ENCODE measurements at regions not wholly inside any gene's neighbourhood (a gene's known extent, or its start where the extent isn't known, plus 50 kb on each side); places are given as distances from the start of the nearest gene placed in this dataset.

DNA sequence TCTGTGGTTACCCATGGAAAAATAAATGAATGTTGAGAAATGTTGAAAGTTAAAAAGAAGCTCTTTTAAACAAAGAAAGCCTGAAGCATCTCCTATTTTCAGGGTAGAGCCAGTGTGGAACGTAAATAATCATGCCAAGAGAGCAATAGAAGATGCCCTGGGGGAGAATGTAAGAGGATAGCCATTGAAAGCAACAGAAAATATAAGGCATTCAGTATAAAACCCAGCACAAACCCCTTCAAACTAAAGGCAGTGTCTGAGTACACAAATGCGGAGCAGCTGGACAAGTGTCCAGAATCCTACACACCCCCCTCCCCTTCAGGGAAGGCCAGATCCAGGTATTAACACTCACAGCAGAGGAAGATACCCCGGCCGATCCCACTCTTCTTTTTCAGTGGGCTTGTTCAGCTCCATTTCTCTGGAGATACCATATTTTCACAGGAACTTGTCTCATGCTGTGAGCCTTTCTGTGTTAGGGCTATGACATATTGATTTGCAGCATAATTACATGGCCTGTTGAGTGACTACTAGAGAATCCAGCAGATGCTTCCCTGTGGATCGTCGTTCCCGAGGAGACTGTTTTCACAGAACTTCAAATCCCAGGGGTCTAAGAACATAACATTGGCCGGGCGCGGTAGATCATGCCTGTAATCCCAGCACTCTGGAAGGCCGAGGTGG, 101.2 kb downstream of the PLK2 start:
- H3K4me3 ChIP-seq (ENCODE audit: low read depth, low read length): no peak overlapping the region
- TF ChIP-seq, protein P1, sequence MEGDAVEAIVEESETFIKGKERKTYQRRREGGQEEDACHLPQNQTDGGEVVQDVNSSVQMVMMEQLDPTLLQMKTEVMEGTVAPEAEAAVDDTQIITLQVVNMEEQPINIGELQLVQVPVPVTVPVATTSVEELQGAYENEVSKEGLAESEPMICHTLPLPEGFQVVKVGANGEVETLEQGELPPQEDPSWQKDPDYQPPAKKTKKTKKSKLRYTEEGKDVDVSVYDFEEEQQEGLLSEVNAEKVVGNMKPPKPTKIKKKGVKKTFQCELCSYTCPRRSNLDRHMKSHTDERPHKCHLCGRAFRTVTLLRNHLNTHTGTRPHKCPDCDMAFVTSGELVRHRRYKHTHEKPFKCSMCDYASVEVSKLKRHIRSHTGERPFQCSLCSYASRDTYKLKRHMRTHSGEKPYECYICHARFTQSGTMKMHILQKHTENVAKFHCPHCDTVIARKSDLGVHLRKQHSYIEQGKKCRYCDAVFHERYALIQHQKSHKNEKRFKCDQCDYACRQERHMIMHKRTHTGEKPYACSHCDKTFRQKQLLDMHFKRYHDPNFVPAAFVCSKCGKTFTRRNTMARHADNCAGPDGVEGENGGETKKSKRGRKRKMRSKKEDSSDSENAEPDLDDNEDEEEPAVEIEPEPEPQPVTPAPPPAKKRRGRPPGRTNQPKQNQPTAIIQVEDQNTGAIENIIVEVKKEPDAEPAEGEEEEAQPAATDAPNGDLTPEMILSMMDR (IDR thresholded peaks at IDR 0.05; ENCODE audit: insufficient read depth, low read depth, low read length): no peak
- POLR2A ChIA-PET: no interaction called here
- CTCF ChIA-PET: interaction anchor here (1.0 to 1.2 kb wide), 2 partner anchors 12 to 1089 kb away, joined by 3 read pairs; no protein-coding TSS in a partner anchor
- H3K27me3 ChIP-seq (ENCODE audit: control insufficient read depth, insufficient read depth, low read length): no peaks in the 10 kb centered on the region
- H3K36me3 ChIP-seq (ENCODE audit: control insufficient read depth, insufficient read depth, low read length): no peaks in the 10 kb centered on the region
- DNase-seq (ENCODE audit: low read depth): no peak

DNA sequence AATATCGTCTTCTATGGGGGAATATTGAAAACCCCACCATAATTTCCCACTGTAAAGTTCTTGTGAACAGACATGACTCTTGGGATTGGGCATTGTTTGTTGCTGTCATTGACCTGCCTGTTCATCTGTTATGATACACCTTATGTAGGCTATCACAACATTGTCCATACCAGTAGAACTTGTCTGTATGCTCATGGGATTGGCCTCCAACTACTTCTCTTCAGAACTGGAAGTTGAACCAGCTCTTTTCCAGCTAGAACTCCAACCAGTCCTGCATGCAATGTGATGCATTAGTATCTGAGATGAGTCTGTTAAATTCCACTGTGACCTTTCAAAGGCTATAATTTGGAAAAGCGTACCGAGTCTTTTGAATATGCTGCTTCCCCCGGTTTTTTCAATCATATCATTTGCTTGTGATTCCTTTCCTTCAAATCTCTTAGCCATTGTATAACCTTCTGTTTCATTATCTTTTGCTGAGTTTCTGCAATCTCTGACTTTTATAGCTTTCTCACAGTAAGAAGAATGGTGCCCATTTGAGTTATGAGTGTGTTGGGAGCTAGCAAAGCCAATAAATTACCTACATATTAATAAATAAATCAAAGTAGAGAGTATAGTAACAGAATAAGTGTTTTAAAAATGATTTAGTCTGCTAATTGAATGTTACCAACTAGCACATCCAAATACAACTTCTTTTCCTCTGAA, 101.9 kb downstream of the PLK2 start:
- Histone ChIP-seq H3K27me3 (ENCODE audit: control insufficient read depth, insufficient read depth, low read length) (no peaks in the 10 kb centered on the region), H3K4me3 (ENCODE audit: low read depth, low read length) (no peak overlapping the region), H3K36me3 (ENCODE audit: control insufficient read depth, insufficient read depth, low read length) (no peaks in the 10 kb centered on the region)
- no peak for DNase-seq (ENCODE audit: low read depth)
- TF ChIP-seq, protein P1 (IDR thresholded peaks at IDR 0.05; ENCODE audit: insufficient read depth, low read depth, low read length): no peak
- CTCF ChIA-PET: no interaction called here
- POLR2A ChIA-PET: no interaction called here

DNA sequence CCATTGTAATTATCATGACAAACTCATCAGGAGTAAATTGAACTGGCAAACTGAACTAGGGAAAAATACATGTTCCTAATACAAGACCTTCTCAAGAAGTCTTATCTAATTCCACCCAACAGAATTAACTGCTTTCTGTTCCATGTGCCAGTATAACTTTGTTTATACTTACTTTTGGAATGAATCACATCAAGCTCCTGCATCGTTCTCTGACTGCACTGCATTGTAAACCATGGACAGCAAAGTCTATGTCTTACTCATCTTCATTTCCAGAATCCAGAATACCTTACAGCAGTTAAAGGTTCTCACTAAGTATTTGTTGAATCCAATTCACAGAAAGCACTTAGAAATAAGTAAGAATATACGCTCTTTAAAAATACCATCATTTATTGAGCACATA, 102.8 kb downstream of the PLK2 start:
- Histone ChIP-seq H3K36me3 (ENCODE audit: control insufficient read depth, insufficient read depth, low read length) (no peaks in the 10 kb centered on the region), H3K4me3 (ENCODE audit: low read depth, low read length) (no peak overlapping the region), H3K27me3 (ENCODE audit: control insufficient read depth, insufficient read depth, low read length) (no peaks in the 10 kb centered on the region)
- TF ChIP-seq, protein P1 (IDR thresholded peaks at IDR 0.05; ENCODE audit: insufficient read depth, low read depth, low read length): no peak
- CTCF ChIA-PET: interaction anchor here (0.7 kb wide), 1 partner anchor 12 kb away, joined by 3 read pairs; no protein-coding TSS in a partner anchor
- no peak for DNase-seq (ENCODE audit: low read depth)
- POLR2A ChIA-PET: no interaction called here

DNA sequence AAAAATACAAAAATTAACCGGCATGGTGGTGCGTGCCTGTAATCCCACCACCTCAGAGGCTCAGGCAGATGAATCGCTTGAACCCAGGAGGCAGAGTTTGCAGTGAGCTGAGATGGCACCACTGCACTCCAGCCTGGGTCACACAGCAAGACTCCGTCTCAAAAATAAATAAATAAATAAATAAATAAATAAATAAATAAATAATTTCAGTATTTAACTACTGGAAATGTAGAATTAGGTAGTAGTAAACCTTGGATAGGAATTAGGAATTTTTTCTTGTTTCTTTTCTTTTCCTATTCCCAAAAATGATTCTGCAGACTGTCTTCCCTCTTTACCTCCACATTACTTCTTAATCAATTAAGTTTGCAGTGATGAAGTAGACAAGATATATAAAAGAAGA, 103.2 kb downstream of the PLK2 start:
- TF ChIP-seq, protein P1 (IDR thresholded peaks at IDR 0.05; ENCODE audit: insufficient read depth, low read depth, low read length): no peak
- POLR2A ChIA-PET: no interaction called here
- CTCF ChIA-PET: interaction anchor here (0.7 to 0.8 kb wide), 2 partner anchors 12 to 577 kb away, joined by 3 to 4 read pairs; no protein-coding TSS in a partner anchor
- H3K27me3 ChIP-seq (ENCODE audit: control insufficient read depth, insufficient read depth, low read length): no peaks in the 10 kb centered on the region
- DNase-seq (ENCODE audit: low read depth): no peak
- no peaks in the 10 kb centered on the region for H3K36me3 ChIP-seq (ENCODE audit: control insufficient read depth, insufficient read depth, low read length)
- H3K4me3 ChIP-seq (ENCODE audit: low read depth, low read length): no peak overlapping the region

DNA sequence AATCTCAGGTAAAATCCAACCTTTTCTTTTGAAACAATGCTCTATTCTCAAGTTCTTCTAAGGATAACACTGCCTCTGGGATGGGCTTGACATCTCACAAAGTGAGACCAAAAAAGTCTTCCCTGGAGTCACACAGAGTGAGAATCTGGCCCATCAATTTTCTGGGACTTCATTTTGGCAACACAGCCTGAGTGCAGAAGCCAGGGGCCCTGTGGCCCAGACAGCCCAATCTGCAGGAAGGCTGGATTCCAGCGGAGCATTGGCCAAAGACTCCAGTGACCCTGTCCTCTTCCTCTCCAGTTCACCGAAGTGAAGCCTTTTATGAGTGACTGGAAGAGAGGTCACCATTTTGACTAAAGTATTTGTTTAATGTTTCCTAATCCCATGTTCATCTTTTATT, 105.1 kb downstream of the PLK2 start:
- no peaks in the 10 kb centered on the region for H3K36me3 ChIP-seq (ENCODE audit: control insufficient read depth, insufficient read depth, low read length)
- H3K27me3 ChIP-seq (ENCODE audit: control insufficient read depth, insufficient read depth, low read length): no peaks in the 10 kb centered on the region
- H3K4me3 ChIP-seq (ENCODE audit: low read depth, low read length): no peak overlapping the region
- POLR2A ChIA-PET: no interaction called here
- CTCF ChIA-PET: interaction anchor here (0.6 kb wide), 1 partner anchor 1453 kb away, joined by 3 read pairs; no protein-coding TSS in a partner anchor
- TF ChIP-seq, protein P1 (IDR thresholded peaks at IDR 0.05; ENCODE audit: insufficient read depth, low read depth, low read length): no peak
- no peak for DNase-seq (ENCODE audit: low read depth)

Measured in BJ (cell line).